GM23248 (cell line): ENCODE measurements at regions not wholly inside any gene's neighbourhood (a gene's known extent, or its start where the extent isn't known, plus 50 kb on each side); places are given as distances from the start of the nearest gene placed in this dataset.

Experiments
- DNase-seq: peaks from one replicate; pipeline ENCODE4 v3.0.0-alpha.2; 2015
- H2AFZ ChIP-seq: fragments of 200-600 bp; sonication (generic); 2 replicates; pipeline ENCODE4 v1.6.1; 2016; ENCODE audit warnings: antibody characterized with exemption
- H3F3A ChIP-seq: fragments of 200-600 bp; sonication (generic); 2 replicates; pipeline ENCODE4 v1.6.1; 2016; ENCODE audit warnings: mild to moderate bottlenecking, antibody characterized with exemption, mixed run types; ENCODE audit not compliant: insufficient read depth
- H3K27ac ChIP-seq: fragments of 200-600 bp; sonication (generic); 2 replicates; pipeline ENCODE4 v1.5.1; 2016; ENCODE audit warnings: mild to moderate bottlenecking
- H3K27me3 ChIP-seq: fragments of 200-600 bp; sonication (generic); replicated peaks from 2 replicates; pipeline ENCODE4 v1.6.1; 2016; ENCODE audit warnings: mild to moderate bottlenecking; ENCODE audit not compliant: insufficient read depth
- H3K36me3 ChIP-seq: fragments of 200-600 bp; sonication (generic); 2 replicates; pipeline ENCODE4 v1.6.1; 2016; ENCODE audit warnings: low read depth, mild to moderate bottlenecking
- H3K4me1 ChIP-seq: fragments of 200-600 bp; sonication (generic); 2 replicates; pipeline ENCODE4 v1.6.1; 2016; ENCODE audit warnings: mild to moderate bottlenecking; ENCODE audit not compliant: insufficient read depth
- H3K4me2 ChIP-seq: fragments of 200-600 bp; sonication (generic); one replicate; pipeline ENCODE4 v1.6.1; 2016; ENCODE audit warnings: mild to moderate bottlenecking; ENCODE audit not compliant: unreplicated experiment
- H3K4me3 ChIP-seq: fragments of 200-600 bp; sonication (generic); 2 replicates; pipeline ENCODE4 v1.5.1; 2016; ENCODE audit warnings: mild to moderate bottlenecking
- H3K79me2 ChIP-seq: fragments of 200-600 bp; sonication (generic); 2 replicates; pipeline ENCODE4 v1.6.1; 2016; ENCODE audit warnings: mild to moderate bottlenecking; ENCODE audit not compliant: insufficient read depth
- H3K9ac ChIP-seq: fragments of 200-600 bp; sonication (generic); 2 replicates; pipeline ENCODE4 v1.6.1; 2016; ENCODE audit warnings: mild to moderate bottlenecking
- H3K9me2 ChIP-seq: fragments of 200-600 bp; sonication (generic); 2 replicates; pipeline ENCODE4 v1.6.1; 2016; ENCODE audit warnings: mixed run types, mild to moderate bottlenecking, moderate library complexity; ENCODE audit not compliant: insufficient read depth
- H3K9me3 ChIP-seq: fragments of 200-600 bp; sonication (generic); one replicate; pipeline ENCODE4 v1.6.1; 2017; ENCODE audit warnings: low read depth
- H4K20me1 ChIP-seq: fragments of 200-600 bp; sonication (generic); 2 replicates; pipeline ENCODE4 v1.6.0; 2016; ENCODE audit not compliant: insufficient read depth
- EZH2 ChIP-seq: fragments of 200-600 bp; sonication (generic); IDR thresholded peaks from 2 replicates; pipeline ENCODE4 v1.6.1; 2018; ENCODE audit warnings: antibody characterized with exemption, mild to moderate bottlenecking; ENCODE audit not compliant: insufficient read depth, poor library complexity, severe bottlenecking
- EZH2phosphoT487 ChIP-seq: fragments of 200-600 bp; sonication (generic); IDR thresholded peaks from 2 replicates; pipeline ENCODE4 v1.6.1; 2018; ENCODE audit warnings: antibody characterized with exemption, moderate library complexity, mild to moderate bottlenecking, low read depth; ENCODE audit not compliant: insufficient read depth
- WGBS, 2 experiments: methylation state at CpG; one replicate each; pipeline ENCODE4 v1.1.6; 2015 to 2017; ENCODE audit warnings: low lambda C conversion rate in 2 of 2, low coverage in 1 of 2; ENCODE audit errors: missing lambda C conversion rate in 2 of 2; 5-methylcytosine and 5-hydroxymethylcytosine counted together
- in situ Hi-C: fragments of 300-500 bp; cut with MboI; formaldehyde crosslinking; loops from 2 replicates; pipeline ENCODE4 v1.15.0; 2020

DNA sequence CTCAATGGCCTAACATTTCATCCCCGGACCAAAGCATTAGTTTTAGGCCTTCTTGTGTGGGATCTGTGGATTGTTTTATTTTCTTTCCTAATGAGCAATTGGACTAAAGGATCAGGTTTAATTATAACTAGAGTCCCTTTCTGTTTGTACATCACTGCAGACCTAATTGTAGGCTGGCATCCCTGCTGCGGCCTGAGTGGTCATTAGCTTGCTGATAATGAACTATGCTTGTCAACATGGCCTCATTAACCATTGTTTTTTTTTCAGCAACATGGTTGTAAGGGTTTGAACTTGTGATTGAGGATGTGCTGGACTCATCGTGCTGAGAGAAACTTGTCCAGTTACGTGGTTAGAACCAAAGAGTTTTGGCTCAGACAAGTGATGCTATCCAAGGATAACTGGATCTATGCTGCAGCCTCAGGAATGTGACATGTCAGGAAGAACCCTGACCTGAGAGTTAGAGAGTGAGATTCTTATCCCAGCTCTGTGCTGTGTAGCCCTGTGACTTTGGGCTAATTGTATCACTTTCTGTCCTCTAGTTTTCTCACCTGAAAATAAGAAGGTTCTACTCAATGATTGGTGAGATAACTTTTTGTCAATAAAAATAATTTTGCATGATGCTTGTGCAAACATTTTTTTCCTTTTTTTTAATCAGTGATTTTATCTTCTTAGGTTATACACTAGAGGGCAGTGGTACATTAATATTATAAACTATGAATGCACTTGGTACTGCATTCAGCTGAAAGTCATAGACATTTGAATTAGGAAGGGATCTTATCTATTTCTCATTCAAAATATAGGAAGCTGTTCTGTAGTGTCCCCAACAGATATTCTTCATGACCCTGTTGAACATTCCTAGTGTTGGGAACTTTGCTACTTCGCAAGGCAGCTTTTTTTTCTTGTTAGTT lies 140.9 kb downstream of the RNF144B start:
- Histone ChIP-seq H3F3A (no peaks in the 10 kb centered on the region), H3K9me3 (no peaks in the 10 kb centered on the region), H4K20me1 (no peaks in the 10 kb centered on the region), H3K4me2 (no peak overlapping the region), H3K27ac (no peak overlapping the region), H3K9me2 (no peaks in the 10 kb centered on the region), H3K4me1 (no peaks in the 10 kb centered on the region), H3K4me3 (no peak overlapping the region), H3K27me3 (no peaks in the 10 kb centered on the region), H3K79me2 (no peaks in the 10 kb centered on the region), H2AFZ (no peak overlapping the region), H3K36me3 (no peaks in the 10 kb centered on the region), H3K9ac (no peak overlapping the region)
- DNase-seq: peak; percentile 63
- WGBS, 2 experiments: 45 to 50% methylated on average over 5 of the region's 5 CpGs
- TF ChIP-seq EZH2 (no peak), EZH2phosphoT487 (no peak)
- in situ Hi-C loops: no loop called here

DNA sequence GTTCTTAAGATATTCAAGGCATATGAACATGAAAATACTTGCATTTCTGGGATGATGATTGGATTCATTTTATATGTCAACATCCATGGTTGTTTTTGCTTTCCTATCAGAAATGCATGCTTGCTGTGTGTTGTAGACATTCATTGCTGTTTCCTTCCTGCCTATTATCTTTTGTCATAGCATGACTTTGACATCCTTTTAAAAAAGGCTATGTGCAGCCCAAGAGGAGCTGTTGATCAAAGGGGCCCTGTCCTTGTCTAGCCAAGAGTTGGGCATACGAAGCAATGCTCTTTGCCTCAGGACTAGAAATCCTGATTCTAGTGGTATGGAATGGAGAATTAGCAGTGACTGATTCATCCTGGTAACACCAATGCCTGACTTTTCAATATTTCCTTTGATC lies 143.1 kb downstream of the RNF144B start:
- Histone ChIP-seq H3K4me1 (no peaks in the 10 kb centered on the region), H2AFZ (no peak overlapping the region), H3K9me3 (no peaks in the 10 kb centered on the region), H3K36me3 (no peaks in the 10 kb centered on the region), H3K4me3 (no peak overlapping the region), H3K27ac (no peak overlapping the region), H3K4me2 (no peak overlapping the region), H3F3A (no peaks in the 10 kb centered on the region), H3K79me2 (no peaks in the 10 kb centered on the region), H3K9ac (no peak overlapping the region), H3K27me3 (no peaks in the 10 kb centered on the region), H4K20me1 (no peaks in the 10 kb centered on the region), H3K9me2 (no peaks in the 10 kb centered on the region)
- DNase-seq: no peak
- in situ Hi-C loops: no loop called here
- TF ChIP-seq EZH2: no peak
- no peak for TF ChIP-seq EZH2phosphoT487
- 78 to 96% methylated on average over 1 of the region's 1 CpG for WGBS, 2 experiments

DNA sequence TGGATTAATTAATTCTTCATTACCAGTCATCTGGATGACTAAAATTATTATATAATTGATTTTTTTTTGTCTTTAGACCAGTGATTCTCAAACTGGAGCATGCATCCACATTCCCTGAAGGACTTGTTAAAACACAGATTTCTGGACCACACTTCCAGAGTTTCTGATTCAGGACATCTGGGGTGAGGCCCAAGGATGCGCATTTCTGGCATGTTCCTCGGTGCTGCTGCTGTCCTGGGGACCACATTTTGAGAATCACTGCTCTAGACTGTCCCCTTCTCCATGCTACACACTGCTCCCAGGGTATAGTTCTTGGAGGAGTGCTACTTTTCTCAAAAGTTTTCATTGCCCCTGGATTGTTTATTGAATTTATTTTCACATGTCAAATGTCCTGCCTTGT lies 145.0 kb downstream of the RNF144B start:
- Histone ChIP-seq H4K20me1 (no peaks in the 10 kb centered on the region), H3K9ac (no peak overlapping the region), H3K79me2 (no peaks in the 10 kb centered on the region), H3K27ac (no peak overlapping the region), H3K4me1 (no peaks in the 10 kb centered on the region), H3K9me3 (no peaks in the 10 kb centered on the region), H3K4me3 (no peak overlapping the region), H3F3A (no peaks in the 10 kb centered on the region), H3K4me2 (no peak overlapping the region), H2AFZ (no peak overlapping the region), H3K9me2 (no peaks in the 10 kb centered on the region), H3K27me3 (0 out of 2 replicates have a peak, but pooled peaks cover 9% of the 10 kb centered on the region), H3K36me3 (no peaks in the 10 kb centered on the region)
- TF ChIP-seq EZH2 (no peak), EZH2phosphoT487 (no peak)
- in situ Hi-C loops: no loop called here
- WGBS, 2 experiments: 97 to 98% methylated on average over 2 of the region's 2 CpGs
- no peak for DNase-seq

DNA sequence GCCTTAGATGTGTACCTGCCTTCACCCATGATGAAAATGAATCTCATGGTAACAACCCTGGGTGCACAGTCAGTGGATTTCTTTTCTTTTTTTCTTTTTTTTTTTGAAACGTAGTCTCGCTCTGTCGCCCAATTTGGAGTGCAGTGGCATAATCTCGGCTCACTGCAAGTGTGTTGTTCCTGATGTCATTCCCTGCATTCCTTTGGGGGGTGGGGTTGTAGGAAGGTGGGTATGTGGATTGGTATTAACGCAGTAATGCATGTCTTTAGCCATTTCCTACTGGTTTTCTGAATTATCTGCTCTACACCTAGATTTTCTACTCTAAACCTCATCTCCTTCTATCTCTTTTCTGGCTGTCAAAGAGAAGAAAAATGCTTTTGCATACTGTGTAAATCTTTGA lies 146.6 kb downstream of the RNF144B start:
- Histone ChIP-seq H3K79me2 (no peaks in the 10 kb centered on the region), H3K27me3 (0 out of 2 replicates have a peak, but pooled peaks cover 16% of the 10 kb centered on the region), H3K9ac (no peak overlapping the region), H4K20me1 (no peaks in the 10 kb centered on the region), H3K36me3 (no peaks in the 10 kb centered on the region), H3K4me1 (no peaks in the 10 kb centered on the region), H3K9me3 (no peaks in the 10 kb centered on the region), H2AFZ (no peak overlapping the region), H3K27ac (no peak overlapping the region), H3F3A (no peaks in the 10 kb centered on the region), H3K4me2 (no peak overlapping the region), H3K4me3 (no peak overlapping the region), H3K9me2 (no peaks in the 10 kb centered on the region)
- 76 to 86% methylated on average over 5 of the region's 5 CpGs for WGBS, 2 experiments
- no peak for TF ChIP-seq EZH2phosphoT487
- no peak for TF ChIP-seq EZH2
- DNase-seq: no peak
- in situ Hi-C loops: no loop called here
